ENCODE measurements at regions not wholly inside any gene's neighbourhood (a gene's known extent, or its start where the extent isn't known, plus 50 kb on each side); places are given as distances from the start of the nearest gene placed in this dataset.

GRCh38 chr13:74593688-74594087, 459.5 kb upstream of the KLF12 start (continued):
- TF ChIP-seq E4F1 (CRISPR knock-in tag; IDR thresholded peaks at IDR 0.05; ENCODE audit: borderline replicate concordance) = no peak
- no peak for TF ChIP-seq SMARCC2 (IDR thresholded peaks at IDR 0.05; ENCODE audit: low read depth)
- TF ChIP-seq MAFG (tag; conservative IDR thresholded peaks at IDR 0.05) = no peak
- TF ChIP-seq ELF1 (tag; IDR thresholded peaks at IDR 0.05) = no peak
- no peak for TF ChIP-seq ZNF764 (CRISPR knock-in tag; IDR thresholded peaks at IDR 0.05; ENCODE audit: low read depth)
- TF ChIP-seq ZBTB7A (IDR thresholded peaks at IDR 0.05; ENCODE audit: borderline replicate concordance, control insufficient read depth, low read depth, low read length) = no peak

DNA sequence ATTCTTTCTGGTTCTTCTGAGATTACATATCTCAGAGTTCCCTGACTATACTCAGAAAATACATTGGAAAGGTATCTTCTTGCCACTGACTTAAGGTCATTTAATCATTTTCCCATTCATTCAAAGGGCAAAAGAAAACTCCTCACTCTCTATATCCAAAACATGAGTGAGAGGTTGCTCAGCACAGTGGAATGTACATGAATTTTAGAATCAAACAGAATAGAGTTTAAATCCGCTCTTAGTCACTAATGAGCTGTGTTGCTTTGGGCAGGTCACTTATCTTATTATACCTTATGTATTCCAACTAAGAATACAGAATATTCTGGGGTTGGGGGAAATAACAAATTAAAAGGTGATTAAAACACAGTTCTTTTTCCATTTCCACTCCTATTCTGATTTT, 452.6 kb upstream of the KLF12 start:
- TF ChIP-seq SMARCA4 (IDR thresholded peaks at IDR 0.05) (no peak), CBFA2T2 (conservative IDR thresholded peaks at IDR 0.05) (no peak), ZNF785 (CRISPR knock-in tag; IDR thresholded peaks at IDR 0.05) (no peak), MYC (IDR thresholded peaks at IDR 0.05; ENCODE audit: low read depth, low read length) (no peak), MYC (CRISPR knock-in tag; IDR thresholded peaks at IDR 0.05; ENCODE audit: borderline replicate concordance, low read depth) (no peak), ZNF431 (CRISPR knock-in tag; IDR thresholded peaks at IDR 0.05) (no peak), TFE3 (CRISPR knock-in tag; IDR thresholded peaks at IDR 0.05) (no peak), ZKSCAN1 (IDR thresholded peaks at IDR 0.05; ENCODE audit: low read depth, low read length) (no peak), PRPF4 (IDR thresholded peaks at IDR 0.05; ENCODE audit: insufficient read depth, low read depth, low read length, poor library complexity, severe bottlenecking) (no peak), XRCC4 (IDR thresholded peaks at IDR 0.05; ENCODE audit: extremely low read depth, insufficient read depth, insufficient read length) (no peak), PCBP1 (IDR thresholded peaks at IDR 0.05; ENCODE audit: low read depth, low read length, poor library complexity, severe bottlenecking) (no peak), NFXL1 (CRISPR knock-in tag; IDR thresholded peaks at IDR 0.05) (no peak), SMARCA5 (IDR thresholded peaks at IDR 0.05) (no peak)
- no peaks in the 10 kb centered on the region for H3K79me2 ChIP-seq (ENCODE audit: control insufficient read depth, insufficient read depth, low read length)
- H3K4me2 ChIP-seq (ENCODE audit: insufficient read depth, low read length) = no peak overlapping the region
- H3K9me3 ChIP-seq (replicated peaks; ENCODE audit: control insufficient read depth, insufficient read depth, low read depth, low read length) = no peaks in the 10 kb centered on the region
- no peak for DNase-seq (ENCODE audit: extremely low read depth in 1 of 4, low spot score in 3 of 4)
- no peaks in the 10 kb centered on the region for H3K36me3 ChIP-seq (ENCODE audit: control insufficient read depth, insufficient read depth, low read length)
- ChIA-PET CTCF (ENCODE audit: low intra/inter-chr PET ratio) (no interaction called here), POLR2A (no interaction called here)
- no peaks in the 10 kb centered on the region for H4K20me1 ChIP-seq (replicated peaks; ENCODE audit: control insufficient read depth, insufficient read depth, low read length)
- no peaks in the 10 kb centered on the region for H3K27me3 ChIP-seq (ENCODE audit: control insufficient read depth in 2 of 2, insufficient read depth in 2 of 2, low read length in 2 of 2)
- no peak overlapping the region for H2AFZ ChIP-seq (ENCODE audit: low read depth, low read length)
- H3K9me1 ChIP-seq (ENCODE audit: control insufficient read depth, insufficient read depth, low read length) = no peaks in the 10 kb centered on the region
- no peak for ATAC-seq
- H3K27ac ChIP-seq (ENCODE audit: extremely low read depth, low read depth, low read length) = no peak overlapping the region
- no peak overlapping the region for H3K9ac ChIP-seq (ENCODE audit: insufficient read depth in 1 of 2, low read depth in 2 of 2, low read length in 2 of 2)
- in situ Hi-C loops (cut with MboI) (no loop called here), intact Hi-C loops (cut with micrococcal nuclease) (no loop called here)
- BruUV-seq (replicated peaks) = no TSS peak
- no peak for FAIRE-seq
- WGBS (ENCODE audit: insufficient coverage, low coverage, missing lambda C conversion rate) = 0% methylated on average over 1 of the region's 1 CpG
- no peaks in the 10 kb centered on the region for H3K4me1 ChIP-seq (replicated peaks in 1 of 2; ENCODE audit: control insufficient read depth in 2 of 2, insufficient read depth in 2 of 2, low read length in 2 of 2)
- no peak overlapping the region for H3K4me3 ChIP-seq

All from K562 (cell line).